ENCODE measurements at regions not wholly inside any gene's neighbourhood (a gene's known extent, or its start where the extent isn't known, plus 50 kb on each side); places are given as distances from the start of the nearest gene placed in this dataset.

GRCh38 chr10:110431659-110432058 is 66.0 kb upstream of the DUSP5 start:
- DNase-seq (no peak), ATAC-seq (no peak)
- no peaks in the 10 kb centered on the region for H3K9me3 ChIP-seq (ENCODE audit: control insufficient read depth, low read length, poor library complexity, severe bottlenecking)
- no peaks in the 10 kb centered on the region for H3K36me3 Mint-ChIP-seq (ENCODE audit: low read depth)
- H3K4me3 Mint-ChIP-seq: no peak overlapping the region
- H3K27me3 Mint-ChIP-seq: no peaks in the 10 kb centered on the region
- peaks cover 5% of the 10 kb centered on the region for H3K4me1 Mint-ChIP-seq
- H3K27ac Mint-ChIP-seq: no peak overlapping the region

GRCh38 chr10:110432084-110432483 is 65.6 kb upstream of the DUSP5 start:
- Mint-ChIP-seq H3K4me3 (no peak overlapping the region), H3K4me1 (peaks cover 5% of the 10 kb centered on the region), H3K36me3 (ENCODE audit: low read depth) (no peaks in the 10 kb centered on the region), H3K27ac (no peak overlapping the region), H3K27me3 (no peaks in the 10 kb centered on the region)
- no peak for ATAC-seq
- no peaks in the 10 kb centered on the region for H3K9me3 ChIP-seq (ENCODE audit: control insufficient read depth, low read length, poor library complexity, severe bottlenecking)
- no peak for DNase-seq

- DNase-seq (no peak), ATAC-seq (no peak)
- H3K9me3 ChIP-seq (ENCODE audit: control insufficient read depth, low read length, poor library complexity, severe bottlenecking): no peaks in the 10 kb centered on the region
- H3K27ac Mint-ChIP-seq: no peak overlapping the region
- H3K36me3 Mint-ChIP-seq (ENCODE audit: low read depth): no peaks in the 10 kb centered on the region
- no peak overlapping the region for H3K4me3 Mint-ChIP-seq
- H3K4me1 Mint-ChIP-seq: peaks cover 5% of the 10 kb centered on the region
- no peaks in the 10 kb centered on the region for H3K27me3 Mint-ChIP-seq
Measured at GRCh38 chr10:110432814-110433565, 64.7 kb upstream of the DUSP5 start.

GRCh38 chr10:110433740-110434139 is 64.0 kb upstream of the DUSP5 start:
- ATAC-seq (no peak), DNase-seq (no peak)
- H3K9me3 ChIP-seq (ENCODE audit: control insufficient read depth, low read length, poor library complexity, severe bottlenecking): no peaks in the 10 kb centered on the region
- Mint-ChIP-seq H3K4me3 (no peak overlapping the region), H3K27ac (no peak overlapping the region), H3K36me3 (ENCODE audit: low read depth) (no peaks in the 10 kb centered on the region), H3K27me3 (no peaks in the 10 kb centered on the region), H3K4me1 (peaks cover 3% of the 10 kb centered on the region)

- Mint-ChIP-seq H3K4me1 (peaks cover 3% of the 10 kb centered on the region), H3K27me3 (no peaks in the 10 kb centered on the region), H3K4me3 (no peak overlapping the region), H3K36me3 (ENCODE audit: low read depth) (no peaks in the 10 kb centered on the region), H3K27ac (no peak overlapping the region)
- DNase-seq: no peak
- no peak for ATAC-seq
- no peaks in the 10 kb centered on the region for H3K9me3 ChIP-seq (ENCODE audit: control insufficient read depth, low read length, poor library complexity, severe bottlenecking)
Measured at GRCh38 chr10:110434489-110435096, 63.1 kb upstream of the DUSP5 start.

GRCh38 chr10:110436554-110437350 is 61.0 kb upstream of the DUSP5 start:
- H3K27ac Mint-ChIP-seq: no peak overlapping the region
- no peaks in the 10 kb centered on the region for H3K9me3 ChIP-seq (ENCODE audit: control insufficient read depth, low read length, poor library complexity, severe bottlenecking)
- DNase-seq (no peak), ATAC-seq (no peak)
- no peaks in the 10 kb centered on the region for H3K27me3 Mint-ChIP-seq
- H3K4me1 Mint-ChIP-seq: peaks cover 7% of the 10 kb centered on the region
- no peak overlapping the region for H3K4me3 Mint-ChIP-seq
- no peaks in the 10 kb centered on the region for H3K36me3 Mint-ChIP-seq (ENCODE audit: low read depth)

- H3K27me3 Mint-ChIP-seq: no peaks in the 10 kb centered on the region
- ATAC-seq: no peak
Measured at GRCh38 chr10:110437351-110437605, 60.4 kb upstream of the DUSP5 start.

GRCh38 chr10:110437761-110438341 is 59.9 kb upstream of the DUSP5 start:
- DNase-seq (no peak), ATAC-seq (no peak)
- peaks cover 10% of the 10 kb centered on the region for H3K4me1 Mint-ChIP-seq
- H3K36me3 Mint-ChIP-seq (ENCODE audit: low read depth): no peaks in the 10 kb centered on the region
- no peaks in the 10 kb centered on the region for H3K9me3 ChIP-seq (ENCODE audit: control insufficient read depth, low read length, poor library complexity, severe bottlenecking)
- H3K27me3 Mint-ChIP-seq: no peaks in the 10 kb centered on the region
- no peak overlapping the region for H3K4me3 Mint-ChIP-seq
- H3K27ac Mint-ChIP-seq: no peak overlapping the region

More at GRCh38 chr10:110437351-110437605, 60.4 kb upstream of the DUSP5 start:
- no peak for DNase-seq
- no peaks in the 10 kb centered on the region for H3K36me3 Mint-ChIP-seq (ENCODE audit: low read depth)
- no peak overlapping the region for H3K27ac Mint-ChIP-seq
- peaks cover 9% of the 10 kb centered on the region for H3K4me1 Mint-ChIP-seq
- H3K4me3 Mint-ChIP-seq: no peak overlapping the region
- H3K9me3 ChIP-seq (ENCODE audit: control insufficient read depth, low read length, poor library complexity, severe bottlenecking): no peaks in the 10 kb centered on the region

GRCh38 chr10:110442746-110443145 is 55.0 kb upstream of the DUSP5 start:
- Mint-ChIP-seq H3K27me3 (no peaks in the 10 kb centered on the region), H3K27ac (no peak overlapping the region), H3K36me3 (ENCODE audit: low read depth) (peaks cover 4% of the 10 kb centered on the region), H3K4me3 (no peak overlapping the region), H3K4me1 (peaks cover 13% of the 10 kb centered on the region)
- no peak for ATAC-seq
- H3K9me3 ChIP-seq (ENCODE audit: control insufficient read depth, low read length, poor library complexity, severe bottlenecking): no peaks in the 10 kb centered on the region
- DNase-seq: no peak

GRCh38 chr10:110443239-110444003 is 54.3 kb upstream of the DUSP5 start:
- Mint-ChIP-seq H3K27ac (no peak overlapping the region), H3K36me3 (ENCODE audit: low read depth) (peaks cover 4% of the 10 kb centered on the region), H3K4me1 (peaks cover 13% of the 10 kb centered on the region), H3K4me3 (no peak overlapping the region), H3K27me3 (no peaks in the 10 kb centered on the region)
- ATAC-seq (no peak), DNase-seq (no peak)
- no peaks in the 10 kb centered on the region for H3K9me3 ChIP-seq (ENCODE audit: control insufficient read depth, low read length, poor library complexity, severe bottlenecking)

- Mint-ChIP-seq H3K36me3 (ENCODE audit: low read depth) (peaks cover 4% of the 10 kb centered on the region), H3K27ac (no peak overlapping the region), H3K4me3 (no peak overlapping the region), H3K27me3 (no peaks in the 10 kb centered on the region), H3K4me1 (peaks cover 13% of the 10 kb centered on the region)
- no peaks in the 10 kb centered on the region for H3K9me3 ChIP-seq (ENCODE audit: control insufficient read depth, low read length, poor library complexity, severe bottlenecking)
- no peak for ATAC-seq
- no peak for DNase-seq
Measured at GRCh38 chr10:110444004-110444337, 53.7 kb upstream of the DUSP5 start.

GRCh38 chr10:110445871-110446270 is 51.8 kb upstream of the DUSP5 start:
- no peak overlapping the region for H3K27ac Mint-ChIP-seq
- H3K4me3 Mint-ChIP-seq: no peak overlapping the region
- DNase-seq (no peak), ATAC-seq (no peak)
- no peaks in the 10 kb centered on the region for H3K27me3 Mint-ChIP-seq
- H3K4me1 Mint-ChIP-seq: peaks cover 13% of the 10 kb centered on the region
- peaks cover 4% of the 10 kb centered on the region for H3K36me3 Mint-ChIP-seq (ENCODE audit: low read depth)
- H3K9me3 ChIP-seq (ENCODE audit: control insufficient read depth, low read length, poor library complexity, severe bottlenecking): no peaks in the 10 kb centered on the region

GRCh38 chr10:110446277-110446676 is 51.4 kb upstream of the DUSP5 start:
- ATAC-seq (no peak), DNase-seq (no peak)
- H3K9me3 ChIP-seq (ENCODE audit: control insufficient read depth, low read length, poor library complexity, severe bottlenecking): no peaks in the 10 kb centered on the region
- H3K4me1 Mint-ChIP-seq: peaks cover 13% of the 10 kb centered on the region
- H3K27me3 Mint-ChIP-seq: no peaks in the 10 kb centered on the region
- H3K27ac Mint-ChIP-seq: no peak overlapping the region
- H3K36me3 Mint-ChIP-seq (ENCODE audit: low read depth): peaks cover 4% of the 10 kb centered on the region
- H3K4me3 Mint-ChIP-seq: no peak overlapping the region
